CD1c-positive myeloid dendritic cell (primary cell): ENCODE measurements at regions not wholly inside any gene's neighbourhood (a gene's known extent, or its start where the extent isn't known, plus 50 kb on each side); places are given as distances from the start of the nearest gene placed in this dataset.
"Not testable (repeated sequence)": the region's sequence is repeated elsewhere in the genome, so short reads cannot be mapped to it uniquely, and the experiment has no call there.

Experiments used
- DNase-seq: peaks from one replicate; pipeline ENCODE4 v3.0.0-alpha.2; 2016; ENCODE audit errors: extremely low spot score

DNA sequence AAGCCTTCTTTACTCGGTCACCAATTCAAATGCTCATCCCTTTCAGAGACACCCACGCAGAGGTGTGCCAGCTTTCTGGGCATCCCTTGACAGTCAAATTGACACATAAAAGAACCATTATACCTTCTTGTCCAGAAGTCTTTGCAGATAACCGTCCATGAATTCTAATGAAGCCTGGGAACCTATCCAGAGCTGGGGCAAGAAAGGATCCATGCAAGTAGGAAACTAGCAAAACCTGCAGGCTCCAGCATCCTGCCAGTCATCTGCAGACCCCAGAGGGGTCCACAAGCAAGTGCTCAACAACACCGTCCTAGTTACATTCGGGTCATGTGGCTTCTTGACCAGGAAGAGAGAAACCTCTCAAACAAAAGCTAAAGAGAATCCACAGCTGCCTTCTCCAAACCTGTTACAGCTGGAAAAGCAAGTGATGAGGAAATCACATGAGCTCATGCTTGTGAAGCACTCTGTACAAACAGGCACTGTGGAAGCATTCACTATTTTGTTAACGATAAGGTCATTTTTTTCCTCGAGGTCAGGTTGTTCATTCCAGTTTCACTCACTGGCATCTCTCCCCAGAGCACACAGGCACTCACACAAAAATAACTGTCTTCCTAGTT is 80.2 kb upstream of the DMRT1 start:
- DNase-seq, result no peak

DNA sequence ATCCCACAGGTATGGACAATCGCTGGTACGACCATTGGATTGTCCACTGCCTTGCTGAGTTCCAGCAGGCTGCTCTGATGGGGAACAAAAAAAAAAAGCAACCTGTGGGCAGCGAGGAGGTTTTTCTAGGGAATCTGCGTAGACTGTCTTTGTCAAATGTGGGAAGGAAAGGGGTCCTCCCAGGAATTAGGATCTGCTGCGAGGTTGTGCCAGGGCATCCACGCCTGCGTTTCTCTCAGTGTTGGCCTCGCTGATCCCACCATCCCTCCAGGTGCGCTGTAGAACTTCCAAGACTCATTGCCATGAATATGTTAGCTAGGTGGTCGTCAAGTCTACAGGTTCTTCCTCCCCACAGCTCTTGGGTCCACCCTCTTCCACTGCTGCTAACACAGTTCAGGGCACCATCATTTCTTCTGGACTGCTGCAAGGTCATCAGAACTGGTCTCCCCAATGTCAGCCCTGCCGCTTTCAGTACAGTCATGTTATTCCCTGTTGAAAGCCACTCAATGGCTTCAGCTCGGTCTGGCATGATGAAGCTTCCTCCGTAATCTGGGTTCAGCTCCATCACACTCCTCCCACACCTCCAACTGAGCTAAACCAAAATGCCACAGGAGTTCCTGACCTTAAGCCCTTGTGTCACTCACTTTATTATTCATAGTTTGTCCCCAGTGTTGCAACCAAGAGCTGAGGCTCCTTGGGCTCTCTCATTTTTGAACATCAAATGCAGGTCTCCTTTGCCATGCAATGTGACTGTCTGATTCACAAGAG is 79.5 kb upstream of the DMRT1 start:
- DNase-seq, result no peak

- no peak for DNase-seq
Observed at GRCh38 chr9:763692-764091, 77.8 kb upstream of the DMRT1 start.

DNA sequence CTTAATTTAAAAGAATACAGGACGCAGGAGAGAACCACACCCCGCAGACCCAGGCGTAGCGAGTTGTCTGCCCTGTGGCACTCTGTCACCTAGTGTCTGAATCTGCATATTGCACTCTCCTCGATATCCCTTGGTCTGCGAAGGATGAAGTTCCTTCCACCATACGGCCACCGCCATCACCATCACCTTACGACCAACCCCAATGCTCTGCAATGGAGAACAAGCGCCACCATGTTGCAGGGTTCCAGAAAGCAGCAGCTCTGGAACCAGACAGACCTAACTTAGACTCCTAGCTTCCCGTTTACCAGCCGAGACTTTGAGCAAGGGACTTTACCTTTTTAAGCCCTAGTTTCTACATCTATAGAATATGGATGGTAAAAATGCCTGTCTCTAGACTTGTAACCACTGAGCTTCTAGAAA is 77.4 kb upstream of the DMRT1 start:
- DNase-seq, result peak; percentile 58

- DNase-seq, result no peak
Observed at GRCh38 chr9:764986-765385, 76.5 kb upstream of the DMRT1 start.

GRCh38 chr9:767061-767561 is 74.4 kb upstream of the DMRT1 start:
- not testable (repeated sequence) for DNase-seq

DNA sequence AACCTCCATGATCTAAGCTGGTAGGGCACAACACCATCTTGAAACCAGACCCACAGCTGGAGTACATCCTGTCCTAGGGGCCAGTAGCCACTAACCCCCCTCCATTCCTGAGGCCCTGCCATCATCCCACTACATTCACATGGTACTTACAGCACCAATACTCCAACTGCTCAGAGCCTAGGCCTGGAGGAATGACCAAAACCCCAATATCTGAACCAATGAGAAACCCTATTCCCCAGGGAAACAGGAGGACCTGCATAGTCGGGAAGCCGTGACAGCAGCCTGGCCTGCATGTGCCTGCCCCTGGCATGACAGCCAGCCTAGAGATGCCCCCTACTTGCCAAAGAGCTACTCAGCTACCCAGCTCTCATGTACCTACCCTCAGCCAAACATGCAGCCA is 65.4 kb upstream of the DMRT1 start:
- no peak for DNase-seq

- DNase-seq, result no peak
Observed at GRCh38 chr9:777978-778377, 63.5 kb upstream of the DMRT1 start.

DNA sequence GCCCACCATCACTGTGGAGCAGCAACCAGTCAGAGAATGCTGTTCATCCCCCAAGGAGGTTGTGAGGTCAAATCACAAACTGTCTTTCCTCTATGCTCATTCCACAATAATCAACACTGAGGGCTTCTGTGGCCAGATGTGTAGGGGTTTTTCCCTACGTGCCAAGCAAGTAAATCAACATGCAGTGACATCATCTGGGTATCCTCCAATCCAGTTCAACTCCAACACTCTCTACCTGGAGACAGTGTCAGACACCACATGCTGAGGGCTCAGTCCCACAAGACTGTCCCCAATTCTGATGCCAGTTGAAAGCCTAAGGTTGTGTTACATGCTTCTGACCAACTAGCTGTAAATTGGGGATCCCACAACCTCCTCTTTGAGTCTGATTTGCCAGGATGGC is 57.3 kb upstream of the DMRT1 start:
- DNase-seq, result no peak

GRCh38 chr9:784916-785315 is 56.6 kb upstream of the DMRT1 start:
- no peak for DNase-seq

- DNase-seq, result no peak
Observed at GRCh38 chr9:785997-786396, 55.5 kb upstream of the DMRT1 start.

DNA sequence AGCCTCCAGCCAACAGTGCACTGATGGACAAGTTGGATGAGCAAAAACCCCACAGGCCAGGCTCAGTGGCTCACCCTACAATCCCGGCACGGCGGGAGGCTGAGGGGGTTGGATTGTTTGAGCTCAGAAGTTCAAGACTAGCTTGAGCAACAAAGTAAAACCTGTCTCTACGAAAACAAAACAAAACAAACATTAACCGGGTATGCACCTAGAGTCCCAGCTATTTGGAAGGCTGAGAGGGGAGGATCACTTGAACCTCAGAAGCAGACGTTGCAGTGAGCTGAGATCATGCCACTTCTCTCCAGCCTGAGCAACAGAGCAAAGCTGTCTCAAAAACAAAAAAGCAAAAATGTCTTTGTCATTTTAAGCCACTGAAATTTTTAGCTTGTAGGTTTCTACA is 55.1 kb upstream of the DMRT1 start:
- DNase-seq, result no peak

DNA sequence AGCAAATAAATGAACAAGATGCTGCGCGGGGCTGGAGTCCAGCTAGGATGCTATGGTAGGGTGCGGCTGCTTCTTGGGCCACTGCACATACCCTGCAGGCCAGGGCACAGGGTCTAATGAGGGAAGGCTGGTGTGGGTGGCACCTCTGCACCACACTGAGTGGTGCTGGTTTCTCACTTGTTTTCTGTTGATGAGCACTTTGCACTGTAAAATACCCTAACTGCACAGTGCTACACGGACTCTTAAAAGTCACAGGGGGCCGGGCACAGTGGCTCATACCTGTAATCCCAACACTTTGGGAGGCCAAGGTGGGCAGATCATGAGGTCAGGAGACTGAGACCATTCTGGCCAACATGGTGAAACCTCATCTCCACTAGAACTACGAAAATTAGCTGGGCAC is 52.7 kb upstream of the DMRT1 start:
- no peak for DNase-seq
